DND-41 (cell line): ENCODE measurements at regions not wholly inside any gene's neighbourhood (a gene's known extent, or its start where the extent isn't known, plus 50 kb on each side); places are given as distances from the start of the nearest gene placed in this dataset.

Experiments used
- ATAC-seq: fragments of 200-7000 bp; cut with Tn5 transposase; 3 replicates; pipeline ENCODE4 v1.9.1; 2021; ENCODE audit warnings: low read depth; ENCODE audit not compliant: insufficient read depth
- DNase-seq: peaks from one replicate; pipeline ENCODE4 v3.0.0-alpha.2; 2020
- H2AFZ ChIP-seq: 2 replicates; pipeline ENCODE4 v1.6.0; 2012; ENCODE audit warnings: low read depth, low read length
- H3K27ac ChIP-seq: 2 replicates; pipeline ENCODE4 v1.5.1; 2012; ENCODE audit warnings: low read length, inconsistent platforms
- H3K27me3 ChIP-seq: fragments of 200-600 bp; sonication (generic); 2 replicates; pipeline ENCODE4 v1.6.0; 2012; ENCODE audit warnings: low read length, mild to moderate bottlenecking, inconsistent platforms; ENCODE audit not compliant: insufficient read depth, poor library complexity
- H3K36me3 ChIP-seq: 2 replicates; pipeline ENCODE4 v1.5.1; 2012; ENCODE audit warnings: low read length, inconsistent platforms; ENCODE audit not compliant: insufficient read depth
- H3K4me1 ChIP-seq: 2 replicates; pipeline ENCODE4 v1.5.1; 2012; ENCODE audit warnings: mild to moderate bottlenecking, low read length; ENCODE audit not compliant: insufficient read depth
- H3K4me2 ChIP-seq: 2 replicates; pipeline ENCODE4 v1.6.0; 2012; ENCODE audit warnings: mild to moderate bottlenecking, moderate library complexity, low read length, inconsistent platforms; ENCODE audit not compliant: insufficient read depth
- H3K4me3 ChIP-seq, 2 experiments: fragments of 200-600 bp in 1 of 2; shearing (Covaris generic) in 1 of 2; 2 replicates each; pipeline ENCODE4 v1.5.1; 2012 to 2016; ENCODE audit warnings: inconsistent platforms in 2 of 2, low read length in 2 of 2, mild to moderate bottlenecking in 2 of 2, low read depth in 1 of 2, moderate library complexity in 1 of 2
- H3K79me2 ChIP-seq: 2 replicates; pipeline ENCODE4 v1.6.0; 2012; ENCODE audit warnings: low read length, inconsistent platforms; ENCODE audit not compliant: insufficient read depth
- H3K9ac ChIP-seq: 2 replicates; pipeline ENCODE4 v1.6.0; 2012; ENCODE audit warnings: low read depth, mild to moderate bottlenecking, inconsistent platforms, low read length, moderate library complexity
- H3K9me3 ChIP-seq: 2 replicates; pipeline ENCODE4 v1.5.1; 2012; ENCODE audit warnings: low read length, moderate library complexity, mild to moderate bottlenecking, inconsistent platforms; ENCODE audit not compliant: insufficient read depth, severe bottlenecking
- H4K20me1 ChIP-seq: 2 replicates; pipeline ENCODE4 v1.6.0; 2012; ENCODE audit warnings: low read length; ENCODE audit not compliant: insufficient read depth
- EZH2 ChIP-seq: IDR thresholded peaks from 3 replicates; pipeline ENCODE4 v1.6.1; 2012; ENCODE audit warnings: borderline replicate concordance, low read depth, mild to moderate bottlenecking, moderate library complexity, low read length, inconsistent platforms; ENCODE audit not compliant: severe bottlenecking
- TF ChIP-seq, protein P1 (sequence below): IDR thresholded peaks from 2 replicates; pipeline ENCODE4 v1.5.1; 2012; ENCODE audit warnings: borderline replicate concordance, low read length, moderate library complexity, mild to moderate bottlenecking; ENCODE audit not compliant: poor library complexity, severe bottlenecking; ENCODE audit errors: extremely low read depth

DNA sequence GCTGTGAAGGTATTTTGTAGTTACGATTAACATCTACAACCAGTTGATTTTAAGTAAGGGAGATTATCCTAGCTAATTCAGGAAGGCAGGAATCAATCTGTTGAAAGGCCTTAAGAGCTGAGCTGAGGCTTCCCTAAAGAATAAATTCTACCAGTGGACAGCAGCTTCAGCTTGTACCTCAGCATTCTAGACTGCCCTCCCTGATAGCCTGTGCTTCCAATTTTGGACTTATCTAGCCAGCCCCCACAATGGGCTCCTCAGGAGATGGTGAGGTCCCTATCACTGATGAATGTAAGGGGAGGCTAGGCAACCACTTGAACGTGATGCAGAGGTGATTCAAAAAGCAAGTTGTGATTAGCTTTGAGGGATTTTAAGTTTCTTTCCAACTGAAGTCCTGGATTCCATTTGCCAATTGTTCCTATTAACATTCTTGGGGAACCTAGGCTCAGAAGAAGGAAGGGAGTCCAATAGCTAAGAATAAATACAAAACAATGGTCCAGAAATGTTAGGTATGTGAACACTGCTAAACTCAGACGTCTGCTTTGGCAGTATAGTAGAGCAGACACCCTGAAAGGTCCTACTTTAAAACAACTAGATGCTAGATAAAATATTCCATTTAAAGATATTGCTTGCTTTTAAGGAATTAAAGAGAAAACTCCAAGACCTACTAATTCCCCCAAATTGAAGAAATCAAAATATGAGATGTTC, 404.3 kb upstream of the TENM4 start:
- DNase-seq (no peak), ATAC-seq (no peak)
- Histone ChIP-seq H2AFZ (no peak overlapping the region), H3K4me1 (no peaks in the 10 kb centered on the region), H3K27ac (no peak overlapping the region), H3K36me3 (no peaks in the 10 kb centered on the region), H3K9ac (no peak overlapping the region), H3K4me3 (no peak overlapping the region), H4K20me1 (no peaks in the 10 kb centered on the region), H3K4me2 (no peak overlapping the region), H3K27me3 (no peaks in the 10 kb centered on the region), H3K9me3 (no peaks in the 10 kb centered on the region), H3K79me2 (no peaks in the 10 kb centered on the region)
- TF ChIP-seq EZH2, result no peak
- TF ChIP-seq, protein P1, sequence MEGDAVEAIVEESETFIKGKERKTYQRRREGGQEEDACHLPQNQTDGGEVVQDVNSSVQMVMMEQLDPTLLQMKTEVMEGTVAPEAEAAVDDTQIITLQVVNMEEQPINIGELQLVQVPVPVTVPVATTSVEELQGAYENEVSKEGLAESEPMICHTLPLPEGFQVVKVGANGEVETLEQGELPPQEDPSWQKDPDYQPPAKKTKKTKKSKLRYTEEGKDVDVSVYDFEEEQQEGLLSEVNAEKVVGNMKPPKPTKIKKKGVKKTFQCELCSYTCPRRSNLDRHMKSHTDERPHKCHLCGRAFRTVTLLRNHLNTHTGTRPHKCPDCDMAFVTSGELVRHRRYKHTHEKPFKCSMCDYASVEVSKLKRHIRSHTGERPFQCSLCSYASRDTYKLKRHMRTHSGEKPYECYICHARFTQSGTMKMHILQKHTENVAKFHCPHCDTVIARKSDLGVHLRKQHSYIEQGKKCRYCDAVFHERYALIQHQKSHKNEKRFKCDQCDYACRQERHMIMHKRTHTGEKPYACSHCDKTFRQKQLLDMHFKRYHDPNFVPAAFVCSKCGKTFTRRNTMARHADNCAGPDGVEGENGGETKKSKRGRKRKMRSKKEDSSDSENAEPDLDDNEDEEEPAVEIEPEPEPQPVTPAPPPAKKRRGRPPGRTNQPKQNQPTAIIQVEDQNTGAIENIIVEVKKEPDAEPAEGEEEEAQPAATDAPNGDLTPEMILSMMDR, result no peak

GRCh38 chr11:79834015-79834414, 393.2 kb upstream of the TENM4 start:
- H3K4me3 ChIP-seq, result no peak overlapping the region
- no peaks in the 10 kb centered on the region for H4K20me1 ChIP-seq
- no peaks in the 10 kb centered on the region for H3K4me1 ChIP-seq
- H3K4me2 ChIP-seq, result no peak overlapping the region
- no peak overlapping the region for H3K27ac ChIP-seq
- ATAC-seq (no peak), DNase-seq (no peak)
- H3K79me2 ChIP-seq, result no peaks in the 10 kb centered on the region
- no peaks in the 10 kb centered on the region for H3K9me3 ChIP-seq
- no peaks in the 10 kb centered on the region for H3K36me3 ChIP-seq
- TF ChIP-seq, protein P1, result no peak
- no peak for TF ChIP-seq EZH2
- H3K27me3 ChIP-seq, result no peaks in the 10 kb centered on the region
- no peak overlapping the region for H3K9ac ChIP-seq
- no peak overlapping the region for H2AFZ ChIP-seq

GRCh38 chr11:79830446-79830845, 389.6 kb upstream of the TENM4 start:
- no peaks in the 10 kb centered on the region for H3K27me3 ChIP-seq
- no peaks in the 10 kb centered on the region for H4K20me1 ChIP-seq
- no peak overlapping the region for H3K4me3 ChIP-seq
- H2AFZ ChIP-seq, result no peak overlapping the region
- no peaks in the 10 kb centered on the region for H3K4me1 ChIP-seq
- no peaks in the 10 kb centered on the region for H3K9me3 ChIP-seq
- no peak overlapping the region for H3K4me2 ChIP-seq
- no peak overlapping the region for H3K27ac ChIP-seq
- no peak overlapping the region for H3K9ac ChIP-seq
- H3K79me2 ChIP-seq, result no peaks in the 10 kb centered on the region
- ATAC-seq (no peak), DNase-seq (no peak)
- no peaks in the 10 kb centered on the region for H3K36me3 ChIP-seq
- TF ChIP-seq, protein P1, result no peak
- TF ChIP-seq EZH2, result no peak
